GM23338 (cell line): ENCODE measurements at regions not wholly inside any gene's neighbourhood (a gene's known extent, or its start where the extent isn't known, plus 50 kb on each side); places are given as distances from the start of the nearest gene placed in this dataset.

Experiments used
- CTCF ChIP-seq, 2 experiments: fragments of 200-600 bp in 1 of 2; sonication (generic) in 1 of 2; conservative IDR thresholded peaks; 2 replicates each; pipeline versions ENCODE4 v1.5.1 to v1.6.1; 2016 to 2017; ENCODE audit warnings: antibody characterized with exemption in 2 of 2, low read depth in 2 of 2, mild to moderate bottlenecking in 2 of 2, moderate library complexity in 1 of 2
- POLR2AphosphoS5 ChIP-seq: IDR thresholded peaks from 2 replicates; pipeline ENCODE4 v1.6.1; 2016; ENCODE audit warnings: antibody characterized with exemption, low read depth
- REST ChIP-seq: IDR thresholded peaks from one replicate; pipeline ENCODE4 v1.6.1; 2018; ENCODE audit warnings: antibody characterized with exemption; ENCODE audit not compliant: unreplicated experiment

DNA sequence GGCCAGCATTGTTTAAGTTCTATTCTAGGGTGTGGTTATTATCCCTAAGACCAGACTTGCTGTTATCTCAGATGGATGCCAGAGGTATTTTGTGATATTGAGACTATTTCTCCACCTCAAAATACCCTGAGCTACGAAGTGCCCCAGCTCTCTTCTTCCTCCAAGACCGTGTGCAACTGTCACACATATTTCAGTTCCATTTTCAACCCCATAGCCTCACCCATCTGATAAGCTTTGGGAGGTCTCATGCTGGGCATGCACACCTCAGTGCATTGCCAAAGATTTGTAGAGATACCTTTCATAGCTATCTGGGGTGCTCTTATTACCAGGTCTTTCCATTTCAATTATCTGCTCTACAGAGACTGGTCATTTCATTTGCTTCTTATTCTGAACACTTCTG, 815.8 kb upstream of the EYS start:
- no peak for TF ChIP-seq CTCF (conservative IDR thresholded peaks at IDR 0.05; ENCODE audit: low read depth in 2 of 2)
- TF ChIP-seq POLR2AphosphoS5 = no peak
- no peak for TF ChIP-seq REST
